ENCODE measurements at regions not wholly inside any gene's neighbourhood (a gene's known extent, or its start where the extent isn't known, plus 50 kb on each side); places are given as distances from the start of the nearest gene placed in this dataset.
A peak's percentile ranks its signal among the peaks of the same experiment; 100 is the strongest.
"Not testable (repeated sequence)": the region's sequence is repeated elsewhere in the genome, so short reads cannot be mapped to it uniquely, and the experiment has no call there.

GRCh38 chr5:14054965-14055963, 87.9 kb upstream of the TRIO start:
- DNase-seq (ENCODE audit: low read depth), result peak; percentile 69

- DNase-seq (ENCODE audit: low read depth), result no peak
Observed at GRCh38 chr5:14054111-14054854, 88.9 kb upstream of the TRIO start.

GRCh38 chr5:14050821-14051220, 92.3 kb upstream of the TRIO start:
- no peak for DNase-seq (ENCODE audit: low read depth)

- DNase-seq (ENCODE audit: low read depth), result no peak
Observed at GRCh38 chr5:14048434-14048833, 94.7 kb upstream of the TRIO start.

GRCh38 chr5:14041528-14042192, 97.2 kb upstream of the DNAH5 start:
- no peak for DNase-seq (ENCODE audit: low read depth)

GRCh38 chr5:14040542-14040941, 96.1 kb upstream of the DNAH5 start:
- DNase-seq (ENCODE audit: low read depth), result no peak

- peak; percentile 91 for DNase-seq (ENCODE audit: low read depth)
Observed at GRCh38 chr5:14039576-14039975, 95.1 kb upstream of the DNAH5 start.

GRCh38 chr5:14039063-14039462, 94.6 kb upstream of the DNAH5 start:
- DNase-seq (ENCODE audit: low read depth), result peak; percentile 84

- DNase-seq (ENCODE audit: low read depth), result peak; percentile 91
Observed at GRCh38 chr5:14038341-14038959, 94.0 kb upstream of the DNAH5 start.

- DNase-seq (ENCODE audit: low read depth), result peak; percentile 71
Observed at GRCh38 chr5:14036947-14037346, 92.5 kb upstream of the DNAH5 start.

GRCh38 chr5:14036514-14036913, 92.0 kb upstream of the DNAH5 start:
- peak; percentile 87 for DNase-seq (ENCODE audit: low read depth)

- DNase-seq (ENCODE audit: low read depth), result peak; percentile 100
Observed at GRCh38 chr5:14035859-14036503, 91.5 kb upstream of the DNAH5 start.

- DNase-seq (ENCODE audit: low read depth), result peak; percentile 50
Observed at GRCh38 chr5:14034963-14035362, 90.5 kb upstream of the DNAH5 start.

- peak; percentile 97 for DNase-seq (ENCODE audit: low read depth)
Observed at GRCh38 chr5:14032918-14033317, 88.4 kb upstream of the DNAH5 start.

- DNase-seq (ENCODE audit: low read depth), result peak; percentile 38
Observed at GRCh38 chr5:14028938-14029584, 84.6 kb upstream of the DNAH5 start.

- no peak for DNase-seq (ENCODE audit: low read depth)
Observed at GRCh38 chr5:14028188-14028587, 83.7 kb upstream of the DNAH5 start.

- no peak for DNase-seq (ENCODE audit: low read depth)
Observed at GRCh38 chr5:14025569-14026286, 81.2 kb upstream of the DNAH5 start.

- DNase-seq (ENCODE audit: low read depth), result no peak
Observed at GRCh38 chr5:14022971-14023370, 78.5 kb upstream of the DNAH5 start.

GRCh38 chr5:14020944-14021343, 76.5 kb upstream of the DNAH5 start:
- DNase-seq (ENCODE audit: low read depth), result not testable (repeated sequence)

- no peak for DNase-seq (ENCODE audit: low read depth)
Observed at GRCh38 chr5:14019768-14020290, 75.3 kb upstream of the DNAH5 start.
